DOHH2 (cell line): ENCODE measurements at regions not wholly inside any gene's neighbourhood (a gene's known extent, or its start where the extent isn't known, plus 50 kb on each side); places are given as distances from the start of the nearest gene placed in this dataset.
"Not testable (repeated sequence)": the region's sequence is repeated elsewhere in the genome, so short reads cannot be mapped to it uniquely, and the experiment has no call there.

Source experiments
- H3F3A ChIP-seq: fragments of 200-600 bp; sonication (generic), shearing (Covaris generic); 2 replicates; pipeline ENCODE4 v1.6.0; 2016; ENCODE audit warnings: antibody characterized with exemption, mild to moderate bottlenecking; ENCODE audit not compliant: control insufficient read depth, insufficient read depth
- H3K27ac ChIP-seq: fragments of 200-600 bp; sonication (generic); 2 replicates; pipeline ENCODE4 v1.5.1; 2014; ENCODE audit warnings: low read depth, mild to moderate bottlenecking, low read length, moderate library complexity
- H3K27me3 ChIP-seq: fragments of 200-600 bp; sonication (generic); 2 replicates; pipeline ENCODE4 v1.6.1; 2014; ENCODE audit warnings: mild to moderate bottlenecking, low read length, mixed read lengths; ENCODE audit not compliant: control insufficient read depth
- H3K36me3 ChIP-seq: fragments of 200-600 bp; sonication (generic); 2 replicates; pipeline ENCODE4 v1.6.1; 2014; ENCODE audit warnings: mild to moderate bottlenecking, low read length, moderate library complexity, mixed read lengths; ENCODE audit not compliant: control insufficient read depth
- H3K4me1 ChIP-seq: fragments of 200-600 bp; sonication (generic); 2 replicates; pipeline ENCODE4 v1.6.1; 2014; ENCODE audit warnings: mild to moderate bottlenecking, low read length, mixed read lengths; ENCODE audit not compliant: control insufficient read depth
- H3K4me2 ChIP-seq: fragments of 200-600 bp; sonication (generic); 2 replicates; pipeline ENCODE4 v1.6.0; 2014; ENCODE audit warnings: mild to moderate bottlenecking, low read length, moderate library complexity
- H3K4me3 ChIP-seq: fragments of 200-600 bp; sonication (generic); 2 replicates; pipeline ENCODE4 v1.5.1; 2014; ENCODE audit warnings: mild to moderate bottlenecking, low read length, mixed read lengths
- H3K79me2 ChIP-seq: fragments of 200-600 bp; sonication (generic); 2 replicates; pipeline ENCODE4 v1.6.1; 2014; ENCODE audit warnings: mild to moderate bottlenecking, low read length, mixed read lengths; ENCODE audit not compliant: control insufficient read depth
- H3K9me2 ChIP-seq: fragments of 200-600 bp; sonication (generic); replicated peaks from 2 replicates; pipeline ENCODE4 v1.6.1; 2014; ENCODE audit warnings: mild to moderate bottlenecking, low read length, mixed read lengths; ENCODE audit not compliant: control insufficient read depth
- H3K9me3 ChIP-seq: fragments of 200-600 bp; sonication (generic); 2 replicates; pipeline ENCODE4 v1.6.1; 2014; ENCODE audit warnings: antibody characterized with exemption, low read length, mixed read lengths; ENCODE audit not compliant: control insufficient read depth, insufficient read depth
- H4K20me1 ChIP-seq: fragments of 200-600 bp; sonication (generic); 2 replicates; pipeline ENCODE4 v1.6.0; 2014; ENCODE audit warnings: low read depth, mild to moderate bottlenecking, antibody characterized with exemption, low read length, moderate library complexity; ENCODE audit not compliant: control insufficient read depth, insufficient read depth
- EZH2phosphoT487 ChIP-seq: fragments of 200-600 bp; sonication (generic); IDR thresholded peaks from 2 replicates; pipeline ENCODE4 v1.6.1; 2017; ENCODE audit warnings: borderline replicate concordance, mild to moderate bottlenecking, antibody characterized with exemption, low read length, moderate library complexity, mixed read lengths
- TF ChIP-seq, protein P1 (sequence below): fragments of 200-600 bp; sonication (generic); IDR thresholded peaks from one replicate; pipeline ENCODE4 v1.5.1; 2014; ENCODE audit warnings: antibody characterized with exemption, mild to moderate bottlenecking, low read depth, low read length; ENCODE audit not compliant: poor library complexity, severe bottlenecking

- no peaks in the 10 kb centered on the region for H4K20me1 ChIP-seq
- H3K4me2 ChIP-seq: no peak overlapping the region
- no peaks in the 10 kb centered on the region for H3K79me2 ChIP-seq
- no peaks in the 10 kb centered on the region for H3K4me1 ChIP-seq
- H3K27ac ChIP-seq: no peak overlapping the region
- H3K9me3 ChIP-seq: no peaks in the 10 kb centered on the region
- no peaks in the 10 kb centered on the region for H3K27me3 ChIP-seq
- no peaks in the 10 kb centered on the region for H3F3A ChIP-seq
- no peaks in the 10 kb centered on the region for H3K36me3 ChIP-seq
- H3K4me3 ChIP-seq: no peak overlapping the region
- H3K9me2 ChIP-seq: no peaks in the 10 kb centered on the region
- no peak for TF ChIP-seq EZH2phosphoT487
Observed at GRCh38 chr3:103532986-103533385, 1098.2 kb downstream of the ZPLD1 start.

- H3K79me2 ChIP-seq: no peaks in the 10 kb centered on the region
- no peak overlapping the region for H3K27ac ChIP-seq
- H3K9me2 ChIP-seq: no peaks in the 10 kb centered on the region
- H3F3A ChIP-seq: no peaks in the 10 kb centered on the region
- no peak overlapping the region for H3K4me3 ChIP-seq
- no peaks in the 10 kb centered on the region for H3K9me3 ChIP-seq
- H4K20me1 ChIP-seq: no peaks in the 10 kb centered on the region
- no peaks in the 10 kb centered on the region for H3K36me3 ChIP-seq
- TF ChIP-seq, protein P1, sequence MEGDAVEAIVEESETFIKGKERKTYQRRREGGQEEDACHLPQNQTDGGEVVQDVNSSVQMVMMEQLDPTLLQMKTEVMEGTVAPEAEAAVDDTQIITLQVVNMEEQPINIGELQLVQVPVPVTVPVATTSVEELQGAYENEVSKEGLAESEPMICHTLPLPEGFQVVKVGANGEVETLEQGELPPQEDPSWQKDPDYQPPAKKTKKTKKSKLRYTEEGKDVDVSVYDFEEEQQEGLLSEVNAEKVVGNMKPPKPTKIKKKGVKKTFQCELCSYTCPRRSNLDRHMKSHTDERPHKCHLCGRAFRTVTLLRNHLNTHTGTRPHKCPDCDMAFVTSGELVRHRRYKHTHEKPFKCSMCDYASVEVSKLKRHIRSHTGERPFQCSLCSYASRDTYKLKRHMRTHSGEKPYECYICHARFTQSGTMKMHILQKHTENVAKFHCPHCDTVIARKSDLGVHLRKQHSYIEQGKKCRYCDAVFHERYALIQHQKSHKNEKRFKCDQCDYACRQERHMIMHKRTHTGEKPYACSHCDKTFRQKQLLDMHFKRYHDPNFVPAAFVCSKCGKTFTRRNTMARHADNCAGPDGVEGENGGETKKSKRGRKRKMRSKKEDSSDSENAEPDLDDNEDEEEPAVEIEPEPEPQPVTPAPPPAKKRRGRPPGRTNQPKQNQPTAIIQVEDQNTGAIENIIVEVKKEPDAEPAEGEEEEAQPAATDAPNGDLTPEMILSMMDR: no peak
- TF ChIP-seq EZH2phosphoT487: no peak
- no peaks in the 10 kb centered on the region for H3K4me1 ChIP-seq
- H3K27me3 ChIP-seq: no peaks in the 10 kb centered on the region
- H3K4me2 ChIP-seq: no peak overlapping the region
Observed at GRCh38 chr3:103554451-103554850, 1119.6 kb downstream of the ZPLD1 start.

DNA sequence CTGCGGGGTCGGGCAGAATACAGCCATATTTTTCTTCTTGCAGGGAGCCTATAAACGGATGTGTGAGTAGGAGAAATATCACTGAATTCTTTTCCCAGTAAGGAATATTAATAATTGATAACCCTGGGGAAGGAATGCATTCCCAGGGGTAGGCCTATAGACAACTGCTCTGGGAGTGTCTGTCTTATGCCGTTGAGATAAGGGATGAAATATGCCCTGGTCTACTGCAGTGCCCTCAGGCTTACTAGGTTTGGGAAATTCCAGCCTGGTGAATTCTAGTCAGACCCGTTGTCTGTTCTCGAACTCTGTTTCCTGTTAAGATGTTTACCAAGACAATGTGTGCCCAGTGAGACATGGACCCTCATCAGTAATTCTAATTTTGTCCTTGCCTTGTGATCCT is 1129.3 kb downstream of the ZPLD1 start:
- not testable (repeated sequence) for H3K27me3 ChIP-seq, H3K4me1 ChIP-seq, H3K36me3 ChIP-seq, H3K4me3 ChIP-seq, H3K9me3 ChIP-seq, H3K79me2 ChIP-seq, H3K27ac ChIP-seq, H4K20me1 ChIP-seq, H3K4me2 ChIP-seq, H3F3A ChIP-seq, H3K9me2 ChIP-seq

- H3K9me2 ChIP-seq: no peaks in the 10 kb centered on the region
- no peak for TF ChIP-seq EZH2phosphoT487
- TF ChIP-seq, protein P1: no peak
- H3K4me2 ChIP-seq: no peak overlapping the region
Observed at GRCh38 chr3:103585809-103586208, 1151.0 kb downstream of the ZPLD1 start.

More at GRCh38 chr3:103585809-103586208, 1151.0 kb downstream of the ZPLD1 start:
- H3K4me3 ChIP-seq: no peak overlapping the region
- no peak overlapping the region for H3K27ac ChIP-seq
- H3K36me3 ChIP-seq: no peaks in the 10 kb centered on the region
- H3K27me3 ChIP-seq: no peaks in the 10 kb centered on the region
- H3K9me3 ChIP-seq: no peaks in the 10 kb centered on the region
- no peaks in the 10 kb centered on the region for H3K79me2 ChIP-seq
- H3F3A ChIP-seq: no peaks in the 10 kb centered on the region
- H4K20me1 ChIP-seq: no peaks in the 10 kb centered on the region
- no peaks in the 10 kb centered on the region for H3K4me1 ChIP-seq
